ENCODE measurements at regions not wholly inside any gene's neighbourhood (a gene's known extent, or its start where the extent isn't known, plus 50 kb on each side); places are given as distances from the start of the nearest gene placed in this dataset.

DNA sequence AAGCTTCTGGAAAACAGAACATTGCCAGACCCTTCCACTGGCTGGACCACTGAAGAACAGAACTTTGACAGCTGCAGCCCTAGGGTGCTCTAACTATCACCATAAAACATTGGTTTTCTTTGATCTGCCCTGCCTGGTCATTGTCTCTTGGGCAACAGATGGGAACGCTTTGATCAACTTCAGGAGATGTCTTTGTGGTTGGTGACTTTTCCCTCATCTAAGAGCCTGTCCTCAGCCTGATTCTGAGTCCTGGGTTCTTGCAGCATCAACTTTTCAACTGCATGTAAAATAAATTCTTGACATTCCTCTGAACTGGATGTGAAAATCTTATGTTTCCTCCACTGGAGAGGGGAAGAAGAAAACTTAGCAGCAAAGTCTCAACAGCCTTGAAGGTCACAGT is 53.1 kb upstream of the ZNRF2 start:
- Histone ChIP-seq H3K4me3 (no peak overlapping the region), H3K4me1 (peaks cover 13% of the 10 kb centered on the region), H3K27me3 (no peaks in the 10 kb centered on the region), H3K27ac (no peak overlapping the region), H3K9me3 (no peaks in the 10 kb centered on the region), H3K36me3 (replicated peaks in 1 of 2; ENCODE audit: insufficient read depth in 1 of 2, low read depth in 2 of 2) (no peaks in the 10 kb centered on the region)
- DNase-seq (no peak), ATAC-seq (no peak)
- TF ChIP-seq CTCF (IDR thresholded peaks at IDR 0.05): no peak
- TF ChIP-seq POLR2A (IDR thresholded peaks at IDR 0.05): no peak
- 100% methylated on average over 1 of the region's 1 CpG for WGBS, 2 donors
- intact Hi-C loops (cut with DNase I): no loop called here

GRCh38 chr7:30232391-30232790 is 52.0 kb upstream of the ZNRF2 start:
- Histone ChIP-seq H3K4me3 (no peak overlapping the region), H3K36me3 (replicated peaks in 1 of 2; ENCODE audit: insufficient read depth in 1 of 2, low read depth in 2 of 2) (no peaks in the 10 kb centered on the region), H3K9me3 (no peaks in the 10 kb centered on the region), H3K4me1 (peaks cover 2% of the 10 kb centered on the region), H3K27me3 (no peaks in the 10 kb centered on the region), H3K27ac (no peak overlapping the region)
- ATAC-seq (no peak), DNase-seq (no peak)
- 83 to 87% methylated on average over 4 of the region's 4 CpGs for WGBS, 2 donors
- intact Hi-C loops (cut with DNase I): no loop called here
- no peak for TF ChIP-seq POLR2A (IDR thresholded peaks at IDR 0.05)
- no peak for TF ChIP-seq CTCF (IDR thresholded peaks at IDR 0.05)

Measured in body of pancreas (tissue), 4 donors.